OCI-LY7 (cell line): ENCODE measurements at regions not wholly inside any gene's neighbourhood (a gene's known extent, or its start where the extent isn't known, plus 50 kb on each side); places are given as distances from the start of the nearest gene placed in this dataset.
A peak's percentile ranks its signal among the peaks of the same experiment; 100 is the strongest.

Experiments
- CTCF ChIP-seq: fragments of 200-600 bp; sonication (generic); conservative IDR thresholded peaks from 2 replicates; pipeline ENCODE4 v1.5.1; 2014; ENCODE audit warnings: mild to moderate bottlenecking, antibody characterized with exemption, low read length, moderate library complexity, mixed read lengths
- EZH2phosphoT487 ChIP-seq: fragments of 200-600 bp; sonication (generic); IDR thresholded peaks from 2 replicates; pipeline ENCODE4 v1.6.1; 2018; ENCODE audit warnings: low read depth, borderline replicate concordance, mild to moderate bottlenecking, mixed run types, antibody characterized with exemption, low read length, moderate library complexity, mixed read lengths

- TF ChIP-seq CTCF (peak; percentile 98), EZH2phosphoT487 (no peak)
These were observed 58.7 kb upstream of the SLC2A12 start for GRCh38 chr6:134111062-134111677.
